ENCODE measurements at regions not wholly inside any gene's neighbourhood (a gene's known extent, or its start where the extent isn't known, plus 50 kb on each side); places are given as distances from the start of the nearest gene placed in this dataset.

DNA sequence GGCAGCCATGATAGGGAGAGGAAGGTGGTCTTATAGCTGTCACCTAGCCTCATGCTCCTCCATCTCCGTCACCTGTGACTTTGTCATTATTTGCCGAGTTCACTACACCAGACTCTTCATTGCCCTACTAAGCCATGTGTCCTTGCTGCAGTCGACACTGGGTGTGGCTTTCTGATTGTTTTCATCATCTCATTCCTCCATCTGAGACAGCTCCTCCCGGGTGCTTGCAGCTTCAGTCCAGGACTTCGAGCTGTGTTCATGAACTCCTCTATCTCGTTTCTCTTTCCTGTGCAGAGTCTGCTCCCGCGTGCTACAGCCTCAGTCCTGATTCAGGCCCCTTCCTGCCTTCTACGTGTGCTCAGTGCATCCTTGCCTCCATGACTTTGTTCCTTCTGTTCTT is 295.1 kb upstream of the TNP1 start:
- Histone ChIP-seq H3K27ac (no peak overlapping the region), H3K4me3 (no peak overlapping the region), H3K9me3 (no peaks in the 10 kb centered on the region), H3K36me3 (no peaks in the 10 kb centered on the region), H3K4me1 (no peaks in the 10 kb centered on the region), H3K27me3 (peaks cover 0 to 20% (median 0%) of the 10 kb centered on the region in 4 donors)
- 74 to 78% methylated on average over 9 of the region's 9 CpGs for WGBS, 2 donors
- DNase-seq, result no peak
- intact Hi-C loops (cut with DNase I), result no loop called here
- TF ChIP-seq, protein P1, sequence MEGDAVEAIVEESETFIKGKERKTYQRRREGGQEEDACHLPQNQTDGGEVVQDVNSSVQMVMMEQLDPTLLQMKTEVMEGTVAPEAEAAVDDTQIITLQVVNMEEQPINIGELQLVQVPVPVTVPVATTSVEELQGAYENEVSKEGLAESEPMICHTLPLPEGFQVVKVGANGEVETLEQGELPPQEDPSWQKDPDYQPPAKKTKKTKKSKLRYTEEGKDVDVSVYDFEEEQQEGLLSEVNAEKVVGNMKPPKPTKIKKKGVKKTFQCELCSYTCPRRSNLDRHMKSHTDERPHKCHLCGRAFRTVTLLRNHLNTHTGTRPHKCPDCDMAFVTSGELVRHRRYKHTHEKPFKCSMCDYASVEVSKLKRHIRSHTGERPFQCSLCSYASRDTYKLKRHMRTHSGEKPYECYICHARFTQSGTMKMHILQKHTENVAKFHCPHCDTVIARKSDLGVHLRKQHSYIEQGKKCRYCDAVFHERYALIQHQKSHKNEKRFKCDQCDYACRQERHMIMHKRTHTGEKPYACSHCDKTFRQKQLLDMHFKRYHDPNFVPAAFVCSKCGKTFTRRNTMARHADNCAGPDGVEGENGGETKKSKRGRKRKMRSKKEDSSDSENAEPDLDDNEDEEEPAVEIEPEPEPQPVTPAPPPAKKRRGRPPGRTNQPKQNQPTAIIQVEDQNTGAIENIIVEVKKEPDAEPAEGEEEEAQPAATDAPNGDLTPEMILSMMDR (IDR thresholded peaks at IDR 0.05), result no peak
- TF ChIP-seq POLR2A (IDR thresholded peaks at IDR 0.05), result no peak

DNA sequence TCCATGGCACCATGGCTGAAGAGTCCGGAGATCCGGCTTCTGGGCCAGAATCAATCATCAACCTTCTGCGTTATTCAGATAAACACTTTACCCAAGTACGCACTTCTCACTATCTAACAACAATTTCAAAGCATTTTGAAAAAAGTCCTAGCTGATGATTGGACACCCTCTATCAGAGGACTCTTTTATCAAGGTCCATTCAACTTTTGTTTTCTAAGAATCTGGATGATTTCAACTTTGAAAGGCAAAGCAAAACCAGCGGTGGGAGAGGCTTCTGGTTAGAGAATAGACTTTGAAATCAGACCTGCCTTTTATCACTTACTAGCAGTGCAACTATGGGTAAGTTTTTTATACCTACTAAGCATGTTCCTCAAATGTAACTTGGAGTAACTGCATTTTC is 293.6 kb upstream of the TNP1 start:
- Histone ChIP-seq H3K27ac (no peak overlapping the region), H3K4me3 (no peak overlapping the region), H3K36me3 (no peaks in the 10 kb centered on the region), H3K27me3 (peaks cover 0 to 20% (median 0%) of the 10 kb centered on the region in 4 donors), H3K9me3 (no peaks in the 10 kb centered on the region), H3K4me1 (no peaks in the 10 kb centered on the region)
- DNase-seq, result no peak
- TF ChIP-seq, protein P1 (IDR thresholded peaks at IDR 0.05), result no peak
- TF ChIP-seq POLR2A (IDR thresholded peaks at IDR 0.05), result no peak
- WGBS, 2 donors, result 90 to 94% methylated on average over 5 of the region's 5 CpGs
- intact Hi-C loops (cut with DNase I), result no loop called here

DNA sequence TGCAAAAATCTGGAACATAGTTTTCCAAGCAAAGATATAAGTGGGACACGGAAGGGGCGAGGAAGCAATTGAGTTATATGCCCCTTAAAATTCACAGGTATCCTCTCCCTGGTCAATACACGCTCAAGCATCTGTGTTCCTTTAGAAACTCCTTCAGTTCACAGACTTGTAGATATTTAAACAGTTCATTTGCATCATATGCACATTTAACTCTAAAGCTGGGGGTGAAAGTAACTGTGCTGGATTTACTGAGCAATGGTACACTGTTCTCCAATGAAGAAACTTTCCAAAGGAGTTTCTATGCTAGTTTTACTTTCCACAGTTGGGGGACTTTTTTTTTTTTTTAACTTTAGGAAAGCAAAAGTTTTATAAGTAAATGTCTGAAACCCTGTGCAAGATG is 293.0 kb upstream of the TNP1 start:
- H3K36me3 ChIP-seq, result no peaks in the 10 kb centered on the region
- no peak overlapping the region for H3K27ac ChIP-seq
- H3K4me1 ChIP-seq, result no peaks in the 10 kb centered on the region
- H3K27me3 ChIP-seq, result peaks cover 0 to 14% (median 0%) of the 10 kb centered on the region in 4 donors
- intact Hi-C loops (cut with DNase I), result no loop called here
- WGBS, 2 donors, result 72 to 83% methylated on average over 3 of the region's 3 CpGs
- DNase-seq, result no peak
- no peak overlapping the region for H3K4me3 ChIP-seq
- no peak for TF ChIP-seq POLR2A (IDR thresholded peaks at IDR 0.05)
- TF ChIP-seq, protein P1 (IDR thresholded peaks at IDR 0.05), result no peak
- no peaks in the 10 kb centered on the region for H3K9me3 ChIP-seq

DNA sequence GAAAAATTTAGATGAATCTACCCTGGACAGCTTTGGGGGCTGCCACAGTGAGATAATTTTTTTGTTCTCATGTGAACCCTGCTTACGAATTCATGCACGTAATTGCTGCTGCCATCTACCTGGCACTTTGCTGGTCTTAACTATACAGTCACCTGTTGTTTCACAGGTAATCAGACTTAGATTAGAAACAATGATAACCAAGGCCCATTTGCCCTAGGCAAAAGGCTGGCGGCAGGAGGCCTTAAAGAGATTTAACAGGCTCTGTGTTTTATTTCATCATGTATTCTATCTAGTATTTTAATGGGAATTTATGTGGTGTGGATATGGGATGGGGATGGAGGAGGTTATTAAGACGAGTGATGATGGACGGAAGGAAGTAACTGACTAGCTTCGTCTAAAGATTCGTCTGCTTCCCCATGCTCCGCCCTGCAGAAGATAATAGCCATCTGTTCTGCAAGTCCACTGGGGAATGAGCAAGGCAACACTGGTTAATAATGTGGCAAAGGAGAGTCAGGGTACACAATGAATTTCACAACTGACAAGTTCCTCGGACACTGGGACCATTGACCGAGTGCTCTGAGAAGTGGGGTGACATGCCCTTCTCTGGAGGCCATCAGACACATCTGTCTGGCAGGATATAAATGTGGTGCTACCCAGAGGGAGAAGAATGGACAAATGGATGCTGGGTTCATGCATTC is 291.8 kb upstream of the TNP1 start:
- no peak for TF ChIP-seq POLR2A (IDR thresholded peaks at IDR 0.05)
- TF ChIP-seq, protein P1 (IDR thresholded peaks at IDR 0.05), result no peak
- DNase-seq, result no peak
- intact Hi-C loops (cut with DNase I), result no loop called here

DNA sequence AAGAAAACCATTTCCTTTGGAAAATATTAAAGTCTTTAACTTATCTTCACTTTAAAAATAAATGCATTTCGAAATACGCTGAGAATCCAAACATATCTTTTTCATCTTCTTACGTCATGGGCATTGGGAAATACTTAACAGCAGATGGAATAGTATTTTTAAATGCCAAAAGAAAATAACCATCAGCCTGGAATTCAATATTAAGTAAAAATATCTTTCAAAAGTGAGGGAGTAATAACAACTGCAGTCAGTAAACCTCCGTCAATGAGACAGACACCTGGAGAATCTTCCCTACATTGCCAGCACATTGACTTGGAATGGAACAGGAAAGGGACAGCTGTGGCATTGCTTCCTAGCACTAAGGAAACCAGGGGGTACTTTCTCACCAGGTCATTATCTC is 290.4 kb upstream of the TNP1 start:
- TF ChIP-seq, protein P1 (IDR thresholded peaks at IDR 0.05), result no peak
- TF ChIP-seq POLR2A (IDR thresholded peaks at IDR 0.05), result no peak
- H3K9me3 ChIP-seq, result no peaks in the 10 kb centered on the region
- no peak for DNase-seq
- H3K4me1 ChIP-seq, result no peaks in the 10 kb centered on the region
- no peak overlapping the region for H3K4me3 ChIP-seq
- intact Hi-C loops (cut with DNase I), result no loop called here
- no peaks in the 10 kb centered on the region for H3K36me3 ChIP-seq
- no peak overlapping the region for H3K27ac ChIP-seq
- 79 to 84% methylated on average over 4 of the region's 4 CpGs for WGBS, 2 donors
- H3K27me3 ChIP-seq, result peaks cover 0 to 3% (median 0%) of the 10 kb centered on the region in 4 donors

More for the DNA sequence above, 291.8 kb upstream of the TNP1 start:
- H3K27me3 ChIP-seq, result peaks cover 0 to 8% (median 0%) of the 10 kb centered on the region in 4 donors
- H3K36me3 ChIP-seq, result no peaks in the 10 kb centered on the region
- H3K27ac ChIP-seq, result no peak overlapping the region
- H3K4me1 ChIP-seq, result no peaks in the 10 kb centered on the region
- H3K9me3 ChIP-seq, result no peaks in the 10 kb centered on the region
- H3K4me3 ChIP-seq, result no peak overlapping the region
- 77 to 79% methylated on average over 10 of the region's 10 CpGs for WGBS, 2 donors
